GM12865 (cell line): ENCODE measurements at regions not wholly inside any gene's neighbourhood (a gene's known extent, or its start where the extent isn't known, plus 50 kb on each side); places are given as distances from the start of the nearest gene placed in this dataset.

Experiments
- DNase-seq: peaks from one replicate; pipeline ENCODE4 v3.0.0; 2010; ENCODE audit warnings: low read depth
- H3K4me3 ChIP-seq: 2 replicates; pipeline ENCODE4 v1.5.1; 2011; ENCODE audit warnings: mild to moderate bottlenecking, low read depth, low read length, control low read depth
- TF ChIP-seq, protein P1 (sequence below): IDR thresholded peaks from 2 replicates; pipeline ENCODE4 v1.5.1; 2011; ENCODE audit warnings: low read length, control low read depth, low read depth, inconsistent platforms; ENCODE audit not compliant: insufficient read depth; ENCODE audit errors: missing control alignments

DNA sequence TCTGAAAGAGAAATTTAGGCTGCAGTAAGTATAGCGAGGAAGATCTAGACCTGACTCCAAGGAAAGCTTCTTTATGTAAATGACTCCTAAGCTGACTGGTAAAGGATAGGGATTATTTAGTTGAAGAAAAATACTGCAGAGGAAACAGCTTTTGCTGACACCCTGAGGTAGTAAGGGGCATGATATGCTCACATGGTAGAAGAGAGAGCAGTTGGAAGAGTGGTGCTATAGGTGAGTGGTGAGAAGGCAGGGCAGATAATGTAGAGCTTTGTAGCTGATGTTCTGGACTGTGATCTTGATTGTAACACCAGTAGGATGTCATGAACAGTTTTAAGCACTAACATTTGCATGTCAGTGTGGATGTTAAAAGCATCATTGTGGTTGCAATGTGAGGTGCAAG lies 639.1 kb upstream of the SLC39A10 start:
- no peak for DNase-seq
- TF ChIP-seq, protein P1, sequence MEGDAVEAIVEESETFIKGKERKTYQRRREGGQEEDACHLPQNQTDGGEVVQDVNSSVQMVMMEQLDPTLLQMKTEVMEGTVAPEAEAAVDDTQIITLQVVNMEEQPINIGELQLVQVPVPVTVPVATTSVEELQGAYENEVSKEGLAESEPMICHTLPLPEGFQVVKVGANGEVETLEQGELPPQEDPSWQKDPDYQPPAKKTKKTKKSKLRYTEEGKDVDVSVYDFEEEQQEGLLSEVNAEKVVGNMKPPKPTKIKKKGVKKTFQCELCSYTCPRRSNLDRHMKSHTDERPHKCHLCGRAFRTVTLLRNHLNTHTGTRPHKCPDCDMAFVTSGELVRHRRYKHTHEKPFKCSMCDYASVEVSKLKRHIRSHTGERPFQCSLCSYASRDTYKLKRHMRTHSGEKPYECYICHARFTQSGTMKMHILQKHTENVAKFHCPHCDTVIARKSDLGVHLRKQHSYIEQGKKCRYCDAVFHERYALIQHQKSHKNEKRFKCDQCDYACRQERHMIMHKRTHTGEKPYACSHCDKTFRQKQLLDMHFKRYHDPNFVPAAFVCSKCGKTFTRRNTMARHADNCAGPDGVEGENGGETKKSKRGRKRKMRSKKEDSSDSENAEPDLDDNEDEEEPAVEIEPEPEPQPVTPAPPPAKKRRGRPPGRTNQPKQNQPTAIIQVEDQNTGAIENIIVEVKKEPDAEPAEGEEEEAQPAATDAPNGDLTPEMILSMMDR: no peak
- no peak overlapping the region for H3K4me3 ChIP-seq

GRCh38 chr2:195016841-195017240 lies 640.2 kb upstream of the SLC39A10 start:
- TF ChIP-seq, protein P1: no peak
- no peak overlapping the region for H3K4me3 ChIP-seq
- DNase-seq: no peak

DNA sequence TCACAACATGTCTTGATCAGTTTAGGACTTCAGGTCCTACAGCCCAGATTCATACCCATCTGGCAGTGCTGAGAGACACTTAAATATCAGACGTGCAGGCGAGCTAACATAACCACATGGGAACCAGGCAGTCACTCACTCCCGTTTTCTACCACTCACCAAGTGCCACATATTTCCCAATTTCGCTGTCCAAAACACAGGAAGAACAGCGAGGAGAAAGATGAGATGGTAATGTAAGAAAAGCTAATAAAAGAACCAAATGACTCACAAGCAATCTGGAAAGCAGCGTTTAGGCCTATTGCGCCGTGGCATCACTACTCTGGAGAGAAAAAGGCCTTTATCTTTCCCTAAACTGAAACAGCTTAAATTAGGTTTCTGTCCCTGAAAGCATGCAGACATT lies 647.8 kb upstream of the SLC39A10 start:
- TF ChIP-seq, protein P1: no peak
- no peak overlapping the region; the same call in 1 of the 2 replicates for H3K4me3 ChIP-seq
- no peak for DNase-seq

DNA sequence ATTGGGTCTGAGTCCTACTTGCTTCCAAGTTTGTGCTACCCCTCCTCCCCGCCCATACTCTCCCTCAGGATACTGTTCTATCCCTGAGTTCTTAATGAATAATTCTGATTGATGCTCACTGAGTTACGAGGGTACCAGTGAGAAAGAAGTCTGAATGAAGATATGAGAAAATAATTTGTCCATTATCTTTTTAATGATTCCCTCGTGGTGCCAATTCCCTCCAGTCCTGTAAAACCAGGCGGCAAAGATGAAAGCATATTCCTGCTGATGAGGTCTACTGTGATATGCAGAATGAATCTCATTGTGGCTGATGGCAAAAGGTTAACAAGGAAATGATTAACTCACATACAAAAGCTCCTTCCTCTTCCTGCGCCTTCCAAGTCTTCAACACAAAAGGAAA lies 650.2 kb upstream of the SLC39A10 start:
- TF ChIP-seq, protein P1: no peak
- DNase-seq: no peak
- no peak overlapping the region for H3K4me3 ChIP-seq

- TF ChIP-seq, protein P1: no peak
- no peak for DNase-seq
- H3K4me3 ChIP-seq: no peak overlapping the region
These were observed 653.0 kb upstream of the SLC39A10 start for GRCh38 chr2:195003881-195004471.

GRCh38 chr2:195001924-195002323 lies 655.1 kb upstream of the SLC39A10 start:
- no peak for DNase-seq
- TF ChIP-seq, protein P1: no peak

GRCh38 chr2:194999771-195000170 lies 657.3 kb upstream of the SLC39A10 start:
- TF ChIP-seq, protein P1: no peak
- no peak for DNase-seq
- no peak overlapping the region for H3K4me3 ChIP-seq

More at GRCh38 chr2:195001924-195002323, 655.1 kb upstream of the SLC39A10 start:
- H3K4me3 ChIP-seq: no peak overlapping the region
